ENCODE measurements at regions not wholly inside any gene's neighbourhood (a gene's known extent, or its start where the extent isn't known, plus 50 kb on each side); places are given as distances from the start of the nearest gene placed in this dataset.

DNA sequence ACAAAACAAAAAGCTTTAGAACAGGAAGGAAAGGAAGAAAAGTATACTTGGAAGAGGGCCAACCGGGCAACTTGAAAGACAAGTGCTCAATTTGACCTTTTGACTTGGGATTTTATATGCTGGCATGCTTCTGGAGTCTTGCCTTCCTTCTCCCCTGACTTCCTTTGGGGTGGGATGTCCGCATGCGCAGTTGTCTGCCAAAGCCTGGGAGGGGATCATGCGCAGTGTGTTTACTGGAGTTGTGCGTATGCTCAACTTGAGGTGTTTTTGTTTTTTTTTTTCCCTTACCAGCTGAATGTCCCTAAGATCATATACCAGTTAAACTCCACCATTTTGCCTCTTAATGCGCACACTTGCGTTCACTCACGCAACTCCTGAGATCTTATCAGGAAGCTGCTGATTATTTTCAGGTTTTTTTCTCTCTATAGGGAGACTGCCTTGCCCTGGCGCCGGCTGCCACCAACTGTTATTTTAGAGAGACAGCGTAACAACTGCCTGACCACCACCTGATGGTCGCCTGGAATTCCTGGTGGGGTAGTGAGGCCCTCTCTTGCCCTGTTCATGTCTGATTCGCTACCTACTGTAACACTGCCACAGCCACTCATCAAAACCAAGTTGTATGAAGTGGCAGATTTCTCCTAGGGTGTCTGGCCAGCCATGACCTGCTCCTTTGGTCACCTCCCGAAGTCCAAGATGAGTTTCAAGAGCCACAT lies 138.7 kb upstream of the ZNF644 start:
- Histone ChIP-seq H3K4me3 (no peak overlapping the region), H3K27ac (no peak overlapping the region), H3K9me3 (no peaks in the 10 kb centered on the region), H3K27me3 (no peaks in the 10 kb centered on the region), H3K36me3 (no peaks in the 10 kb centered on the region), H3K4me1 (peaks cover 0 to 7% (median 5%) of the 10 kb centered on the region in 4 donors)
- ATAC-seq (ENCODE audit: low FRiP score in 2 of 2): no peak
- WGBS, 2 donors: 86 to 87% methylated on average over 14 of the region's 14 CpGs
- TF ChIP-seq, protein P1, sequence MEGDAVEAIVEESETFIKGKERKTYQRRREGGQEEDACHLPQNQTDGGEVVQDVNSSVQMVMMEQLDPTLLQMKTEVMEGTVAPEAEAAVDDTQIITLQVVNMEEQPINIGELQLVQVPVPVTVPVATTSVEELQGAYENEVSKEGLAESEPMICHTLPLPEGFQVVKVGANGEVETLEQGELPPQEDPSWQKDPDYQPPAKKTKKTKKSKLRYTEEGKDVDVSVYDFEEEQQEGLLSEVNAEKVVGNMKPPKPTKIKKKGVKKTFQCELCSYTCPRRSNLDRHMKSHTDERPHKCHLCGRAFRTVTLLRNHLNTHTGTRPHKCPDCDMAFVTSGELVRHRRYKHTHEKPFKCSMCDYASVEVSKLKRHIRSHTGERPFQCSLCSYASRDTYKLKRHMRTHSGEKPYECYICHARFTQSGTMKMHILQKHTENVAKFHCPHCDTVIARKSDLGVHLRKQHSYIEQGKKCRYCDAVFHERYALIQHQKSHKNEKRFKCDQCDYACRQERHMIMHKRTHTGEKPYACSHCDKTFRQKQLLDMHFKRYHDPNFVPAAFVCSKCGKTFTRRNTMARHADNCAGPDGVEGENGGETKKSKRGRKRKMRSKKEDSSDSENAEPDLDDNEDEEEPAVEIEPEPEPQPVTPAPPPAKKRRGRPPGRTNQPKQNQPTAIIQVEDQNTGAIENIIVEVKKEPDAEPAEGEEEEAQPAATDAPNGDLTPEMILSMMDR (IDR thresholded peaks at IDR 0.05): no peak
- TF ChIP-seq POLR2AphosphoS5 (IDR thresholded peaks at IDR 0.05) (no peak), POLR2A (IDR thresholded peaks at IDR 0.05) (no peak), EP300 (IDR thresholded peaks at IDR 0.05) (no peak)
- no peak for DNase-seq

DNA sequence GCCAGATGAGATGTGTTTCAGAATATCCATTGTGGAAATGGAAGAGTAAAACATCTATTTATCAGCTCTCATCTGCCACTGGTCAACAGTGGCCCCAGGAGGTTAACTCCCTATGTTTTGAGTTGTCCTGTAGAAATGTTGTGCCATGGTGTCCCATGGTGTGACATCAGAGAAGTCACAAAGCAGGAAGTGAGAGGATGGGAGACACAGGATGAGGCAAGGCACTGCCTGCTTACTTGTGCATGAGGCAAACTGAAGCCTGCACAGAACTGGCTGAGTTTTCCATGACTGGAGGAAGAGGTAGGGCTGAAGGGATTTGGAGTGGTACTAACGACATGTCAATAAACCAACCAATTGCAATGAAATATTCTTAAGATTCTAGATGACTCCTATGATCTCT lies 131.5 kb upstream of the ZNF644 start:
- no peaks in the 10 kb centered on the region for H3K27me3 ChIP-seq
- H3K4me3 ChIP-seq: no peak overlapping the region
- ATAC-seq (ENCODE audit: low FRiP score in 2 of 2) (no peak), DNase-seq (no peak)
- no peak for TF ChIP-seq POLR2AphosphoS5 (IDR thresholded peaks at IDR 0.05)
- no peak for TF ChIP-seq EP300 (IDR thresholded peaks at IDR 0.05)
- TF ChIP-seq, protein P1 (IDR thresholded peaks at IDR 0.05): no peak
- TF ChIP-seq POLR2A (IDR thresholded peaks at IDR 0.05): no peak
- H3K9me3 ChIP-seq: no peaks in the 10 kb centered on the region
- H3K27ac ChIP-seq: no peak overlapping the region
- H3K36me3 ChIP-seq: no peaks in the 10 kb centered on the region
- no peaks in the 10 kb centered on the region for H3K4me1 ChIP-seq
- 87 to 89% methylated on average over 1 of the region's 1 CpG for WGBS, 2 donors

DNA sequence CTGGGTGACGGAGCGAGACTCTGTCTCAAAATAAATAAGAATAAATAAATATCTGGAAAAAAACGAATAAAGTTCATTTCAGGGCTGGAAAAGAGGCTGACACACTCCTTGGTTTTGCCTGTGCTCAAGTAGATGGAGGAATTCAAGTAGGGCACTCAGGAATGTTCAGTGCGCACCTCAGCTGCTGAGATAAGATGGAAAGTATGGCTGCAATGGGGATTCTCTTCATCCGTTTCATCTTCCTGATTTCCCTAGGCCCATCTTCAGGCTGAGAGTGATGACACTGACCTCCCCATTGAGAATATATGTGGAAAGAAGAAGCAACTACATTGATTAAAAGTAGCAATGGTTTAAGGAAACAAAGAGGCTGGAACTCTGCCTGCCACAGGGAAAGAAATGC lies 130.5 kb upstream of the ZNF644 start:
- ATAC-seq (ENCODE audit: low FRiP score in 2 of 2): no peak
- H3K4me3 ChIP-seq: no peak overlapping the region
- H3K27me3 ChIP-seq: no peaks in the 10 kb centered on the region
- 71 to 74% methylated on average over 5 of the region's 5 CpGs for WGBS, 2 donors
- no peaks in the 10 kb centered on the region for H3K36me3 ChIP-seq
- no peak overlapping the region for H3K27ac ChIP-seq
- DNase-seq: no peak
- H3K4me1 ChIP-seq: no peaks in the 10 kb centered on the region
- no peaks in the 10 kb centered on the region for H3K9me3 ChIP-seq
- TF ChIP-seq POLR2AphosphoS5 (IDR thresholded peaks at IDR 0.05): no peak
- TF ChIP-seq, protein P1 (IDR thresholded peaks at IDR 0.05): no peak
- no peak for TF ChIP-seq POLR2A (IDR thresholded peaks at IDR 0.05)
- TF ChIP-seq EP300 (IDR thresholded peaks at IDR 0.05): no peak

DNA sequence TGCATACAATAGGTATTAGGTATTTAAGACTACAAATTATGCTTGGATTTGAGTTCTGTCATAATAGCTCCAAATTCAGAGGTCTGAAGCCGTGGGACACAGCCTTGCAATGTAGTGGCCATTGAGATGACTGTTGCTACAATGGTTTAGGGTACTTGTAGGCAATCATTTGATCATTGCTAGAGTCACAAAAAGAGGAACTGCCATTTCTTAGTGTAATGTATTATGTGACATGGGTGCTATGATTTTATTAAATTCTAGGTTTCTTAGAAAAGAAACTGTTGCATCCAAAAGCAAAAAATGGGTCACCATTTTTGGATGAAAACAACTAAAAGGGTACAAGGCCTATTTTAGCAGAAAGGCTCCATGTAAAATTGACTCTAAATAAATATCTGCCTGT lies 129.9 kb upstream of the ZNF644 start:
- H3K27ac ChIP-seq: no peak overlapping the region

More for the DNA sequence above, 129.9 kb upstream of the ZNF644 start:
- Histone ChIP-seq H3K4me1 (no peaks in the 10 kb centered on the region), H3K9me3 (no peaks in the 10 kb centered on the region), H3K4me3 (no peak overlapping the region), H3K27me3 (no peaks in the 10 kb centered on the region), H3K36me3 (no peaks in the 10 kb centered on the region)
- WGBS, 2 donors: 77 to 85% methylated on average over 1 of the region's 1 CpG
- ATAC-seq (ENCODE audit: low FRiP score in 2 of 2): no peak
- TF ChIP-seq, protein P1 (IDR thresholded peaks at IDR 0.05): no peak
- TF ChIP-seq POLR2A (IDR thresholded peaks at IDR 0.05) (no peak), EP300 (IDR thresholded peaks at IDR 0.05) (no peak), POLR2AphosphoS5 (IDR thresholded peaks at IDR 0.05) (no peak)
- no peak for DNase-seq
